ENCODE measurements at regions not wholly inside any gene's neighbourhood (a gene's known extent, or its start where the extent isn't known, plus 50 kb on each side); places are given as distances from the start of the nearest gene placed in this dataset.

GRCh38 chr14:49451938-49452337 is 134.2 kb downstream of the RPS29 start:
- H3K4me3 ChIP-seq (ENCODE audit: low read depth, low read length) = no peak overlapping the region
- no peak for DNase-seq (ENCODE audit: extremely low spot score)
- no peak overlapping the region for H3K27ac ChIP-seq (ENCODE audit: low read depth)
- H3K36me3 ChIP-seq (ENCODE audit: insufficient read depth) = no peaks in the 10 kb centered on the region
- 69% methylated on average over 10 of the region's 10 CpGs for WGBS
- no peaks in the 10 kb centered on the region for H3K4me1 ChIP-seq (ENCODE audit: insufficient read depth)

- WGBS = 92% methylated on average over 2 of the region's 2 CpGs
- no peak for DNase-seq (ENCODE audit: extremely low spot score)
- Histone ChIP-seq H3K27ac (ENCODE audit: low read depth) (no peak overlapping the region), H3K36me3 (ENCODE audit: insufficient read depth) (no peaks in the 10 kb centered on the region), H3K4me1 (ENCODE audit: insufficient read depth) (no peaks in the 10 kb centered on the region), H3K4me3 (ENCODE audit: low read depth, low read length) (no peak overlapping the region)
These were observed 136.4 kb downstream of the RPS29 start for GRCh38 chr14:49449749-49450148.

GRCh38 chr14:49447540-49448107 is 138.6 kb downstream of the RPS29 start:
- 51% methylated on average over 1 of the region's 1 CpG for WGBS
- no peak for DNase-seq (ENCODE audit: extremely low spot score)

GRCh38 chr14:49446801-49447200 is 139.4 kb downstream of the RPS29 start:
- WGBS = 75% methylated on average over 2 of the region's 2 CpGs
- Histone ChIP-seq H3K4me3 (ENCODE audit: low read depth, low read length) (no peak overlapping the region), H3K4me1 (ENCODE audit: insufficient read depth) (no peaks in the 10 kb centered on the region), H3K27ac (ENCODE audit: low read depth) (no peak overlapping the region), H3K36me3 (ENCODE audit: insufficient read depth) (no peaks in the 10 kb centered on the region)
- no peak for DNase-seq (ENCODE audit: extremely low spot score)

More at GRCh38 chr14:49447540-49448107, 138.6 kb downstream of the RPS29 start:
- H3K4me1 ChIP-seq (ENCODE audit: insufficient read depth) = no peaks in the 10 kb centered on the region
- no peak overlapping the region for H3K27ac ChIP-seq (ENCODE audit: low read depth)
- no peak overlapping the region for H3K4me3 ChIP-seq (ENCODE audit: low read depth, low read length)
- no peaks in the 10 kb centered on the region for H3K36me3 ChIP-seq (ENCODE audit: insufficient read depth)

GRCh38 chr14:49438256-49438770 is 147.9 kb downstream of the RPS29 start:
- no peaks in the 10 kb centered on the region for H3K4me1 ChIP-seq (ENCODE audit: insufficient read depth)
- no peak for DNase-seq (ENCODE audit: extremely low spot score)
- no peaks in the 10 kb centered on the region for H3K36me3 ChIP-seq (ENCODE audit: insufficient read depth)
- 49% methylated on average over 4 of the region's 4 CpGs for WGBS
- no peak overlapping the region for H3K4me3 ChIP-seq (ENCODE audit: low read depth, low read length)
- H3K27ac ChIP-seq (ENCODE audit: low read depth) = no peak overlapping the region

GRCh38 chr14:49428076-49428475 is 158.1 kb downstream of the RPS29 start:
- Histone ChIP-seq H3K4me1 (ENCODE audit: insufficient read depth) (no peaks in the 10 kb centered on the region), H3K4me3 (ENCODE audit: low read depth, low read length) (no peak overlapping the region), H3K27ac (ENCODE audit: low read depth) (no peak overlapping the region), H3K36me3 (ENCODE audit: insufficient read depth) (no peaks in the 10 kb centered on the region)
- WGBS = 79% methylated on average over 2 of the region's 2 CpGs
- no peak for DNase-seq (ENCODE audit: extremely low spot score)

- no peak overlapping the region for H3K4me3 ChIP-seq (ENCODE audit: low read depth, low read length)
- H3K27ac ChIP-seq (ENCODE audit: low read depth) = no peak overlapping the region
- DNase-seq (ENCODE audit: extremely low spot score) = no peak
- H3K36me3 ChIP-seq (ENCODE audit: insufficient read depth) = no peaks in the 10 kb centered on the region
- WGBS = 38% methylated on average over 8 of the region's 8 CpGs
- H3K4me1 ChIP-seq (ENCODE audit: insufficient read depth) = no peaks in the 10 kb centered on the region
These were observed 159.1 kb downstream of the RPS29 start for GRCh38 chr14:49427117-49427516.

- Histone ChIP-seq H3K4me3 (ENCODE audit: low read depth, low read length) (no peak overlapping the region), H3K27ac (ENCODE audit: low read depth) (no peak overlapping the region), H3K4me1 (ENCODE audit: insufficient read depth) (no peaks in the 10 kb centered on the region), H3K36me3 (ENCODE audit: insufficient read depth) (no peaks in the 10 kb centered on the region)
- WGBS = 90% methylated on average over 1 of the region's 1 CpG
- DNase-seq (ENCODE audit: extremely low spot score) = no peak
These were observed 160.3 kb downstream of the RPS29 start for GRCh38 chr14:49425921-49426320.

- 80% methylated on average over 4 of the region's 4 CpGs for WGBS
- DNase-seq (ENCODE audit: extremely low spot score) = no peak
- Histone ChIP-seq H3K4me3 (ENCODE audit: low read depth, low read length) (no peak overlapping the region), H3K36me3 (ENCODE audit: insufficient read depth) (no peaks in the 10 kb centered on the region), H3K27ac (ENCODE audit: low read depth) (no peak overlapping the region), H3K4me1 (ENCODE audit: insufficient read depth) (no peaks in the 10 kb centered on the region)
These were observed 161.5 kb downstream of the RPS29 start for GRCh38 chr14:49424436-49425331.

GRCh38 chr14:49420201-49420600 is 166.0 kb downstream of the RPS29 start:
- H3K4me3 ChIP-seq (ENCODE audit: low read depth, low read length) = no peak overlapping the region
- 95% methylated on average over 3 of the region's 3 CpGs for WGBS

GRCh38 chr14:49418789-49419188 is 167.4 kb downstream of the RPS29 start:
- 80% methylated on average over 4 of the region's 4 CpGs for WGBS
- no peaks in the 10 kb centered on the region for H3K4me1 ChIP-seq (ENCODE audit: insufficient read depth)
- H3K27ac ChIP-seq (ENCODE audit: low read depth) = peak overlapping the region; percentile 23
- no peaks in the 10 kb centered on the region for H3K36me3 ChIP-seq (ENCODE audit: insufficient read depth)
- DNase-seq (ENCODE audit: extremely low spot score) = no peak
- no peak overlapping the region for H3K4me3 ChIP-seq (ENCODE audit: low read depth, low read length)

More at GRCh38 chr14:49420201-49420600, 166.0 kb downstream of the RPS29 start:
- H3K36me3 ChIP-seq (ENCODE audit: insufficient read depth) = no peaks in the 10 kb centered on the region
- no peak overlapping the region for H3K27ac ChIP-seq (ENCODE audit: low read depth)
- no peaks in the 10 kb centered on the region for H3K4me1 ChIP-seq (ENCODE audit: insufficient read depth)
- DNase-seq (ENCODE audit: extremely low spot score) = no peak

- DNase-seq (ENCODE audit: extremely low spot score) = no peak
- H3K4me1 ChIP-seq (ENCODE audit: insufficient read depth) = no peaks in the 10 kb centered on the region
- no peaks in the 10 kb centered on the region for H3K36me3 ChIP-seq (ENCODE audit: insufficient read depth)
- H3K27ac ChIP-seq (ENCODE audit: low read depth) = no peak overlapping the region
- H3K4me3 ChIP-seq (ENCODE audit: low read depth, low read length) = no peak overlapping the region
These were observed 168.4 kb downstream of the RPS29 start for GRCh38 chr14:49417790-49418189.

- Histone ChIP-seq H3K4me3 (ENCODE audit: low read depth, low read length) (no peak overlapping the region), H3K36me3 (ENCODE audit: insufficient read depth) (no peaks in the 10 kb centered on the region), H3K4me1 (ENCODE audit: insufficient read depth) (no peaks in the 10 kb centered on the region), H3K27ac (ENCODE audit: low read depth) (no peak overlapping the region)
- DNase-seq (ENCODE audit: extremely low spot score) = no peak
- 81% methylated on average over 1 of the region's 1 CpG for WGBS
These were observed 177.8 kb downstream of the RPS29 start for GRCh38 chr14:49408187-49408933.

All from urinary bladder (tissue), 3 donors.